ENCODE measurements at regions not wholly inside any gene's neighbourhood (a gene's known extent, or its start where the extent isn't known, plus 50 kb on each side); places are given as distances from the start of the nearest gene placed in this dataset.

- dilution Hi-C loops (cut with MboI; ENCODE audit: extremely low pct_ligation_motif_present, low sequenced_read_pairs), result no loop called here
- BruUV-seq (replicated peaks), result no TSS peak
- POLR2A ChIA-PET, result no interaction called here
Measured at GRCh38 chr3:6771171-6771570, 89.7 kb upstream of the GRM7 start.

GRCh38 chr3:6779140-6779539, 81.8 kb upstream of the GRM7 start:
- H3K9me1 ChIP-seq (replicated peaks; ENCODE audit: control insufficient read depth, extremely low read depth, insufficient read depth, low read length), result no peaks in the 10 kb centered on the region
- dilution Hi-C loops (cut with MboI; ENCODE audit: extremely low pct_ligation_motif_present, low sequenced_read_pairs), result no loop called here
- no peaks in the 10 kb centered on the region for H3K9me3 ChIP-seq (replicated peaks; ENCODE audit: control insufficient read depth, insufficient read depth, low read length)
- H3K4me2 ChIP-seq (ENCODE audit: insufficient read depth, low read length), result no peak overlapping the region
- TF ChIP-seq EZH2 (IDR thresholded peaks at IDR 0.05; ENCODE audit: borderline replicate concordance, low read depth, low read length, severe bottlenecking) (no peak), POLR2AphosphoS5 (IDR thresholded peaks at IDR 0.05; ENCODE audit: insufficient read depth, low read depth, low read length) (no peak)
- intact Hi-C loops (cut with micrococcal nuclease), result no loop called here
- BruUV-seq (replicated peaks), result no TSS peak
- FAIRE-seq (no peak), DNase-seq (ENCODE audit: low read depth, low spot score) (no peak)
- no peaks in the 10 kb centered on the region for H4K20me1 ChIP-seq (replicated peaks; ENCODE audit: control insufficient read depth, extremely low read depth, insufficient read depth, low read length)
- CTCF ChIA-PET, result no interaction called here
- H3K36me3 ChIP-seq (ENCODE audit: control insufficient read depth in 2 of 2, extremely low read depth in 1 of 2, insufficient read depth in 2 of 2, low read length in 2 of 2), result no peaks in the 10 kb centered on the region
- no peak overlapping the region for H3K4me3 ChIP-seq (replicated peaks in 1 of 3; ENCODE audit: insufficient read depth in 1 of 3, low read depth in 1 of 3, low read length in 3 of 3)
- no peak overlapping the region for H3K27ac ChIP-seq (ENCODE audit: insufficient read depth, low read depth, low read length)
- H3K9ac ChIP-seq (replicated peaks; ENCODE audit: extremely low read depth, insufficient read depth, low read length), result no peak overlapping the region
- no peaks in the 10 kb centered on the region for H3K79me2 ChIP-seq (ENCODE audit: control insufficient read depth, insufficient read depth, low read length)
- POLR2A ChIA-PET, result no interaction called here
- no peak overlapping the region for H2AFZ ChIP-seq (ENCODE audit: low read depth, low read length)
- no peaks in the 10 kb centered on the region for H3K27me3 ChIP-seq (ENCODE audit: control insufficient read depth in 2 of 2, insufficient read depth in 2 of 2, low read length in 2 of 2)
- no peaks in the 10 kb centered on the region for H3K4me1 ChIP-seq (ENCODE audit: control insufficient read depth, extremely low read depth, insufficient read depth, low read length)

More at GRCh38 chr3:6771171-6771570, 89.7 kb upstream of the GRM7 start:
- no peak for DNase-seq (ENCODE audit: low read depth, low spot score)
- CTCF ChIA-PET, result no interaction called here
- TF ChIP-seq POLR2A (IDR thresholded peaks at IDR 0.05; ENCODE audit: low read depth, low read length), result no peak
- no peak for TF ChIP-seq EZH2 (IDR thresholded peaks at IDR 0.05; ENCODE audit: borderline replicate concordance, low read depth, low read length, severe bottlenecking)
- TF ChIP-seq MAX (IDR thresholded peaks at IDR 0.05; ENCODE audit: insufficient read depth, insufficient read length), result no peak
- TF ChIP-seq MYC (IDR thresholded peaks at IDR 0.05; ENCODE audit: low read depth, low read length), result no peak
- H3K27me3 ChIP-seq (ENCODE audit: control insufficient read depth in 2 of 2, insufficient read depth in 2 of 2, low read length in 2 of 2), result no peaks in the 10 kb centered on the region
- H3K27ac ChIP-seq (ENCODE audit: insufficient read depth, low read depth, low read length), result no peak overlapping the region
- H3K9me1 ChIP-seq (replicated peaks; ENCODE audit: control insufficient read depth, extremely low read depth, insufficient read depth, low read length), result no peaks in the 10 kb centered on the region
- no peak for FAIRE-seq
- H4K20me1 ChIP-seq (replicated peaks; ENCODE audit: control insufficient read depth, extremely low read depth, insufficient read depth, low read length), result no peaks in the 10 kb centered on the region
- no peaks in the 10 kb centered on the region for H3K79me2 ChIP-seq (ENCODE audit: control insufficient read depth, insufficient read depth, low read length)
- no peak overlapping the region for H3K4me3 ChIP-seq (replicated peaks in 1 of 3; ENCODE audit: insufficient read depth in 1 of 3, low read depth in 1 of 3, low read length in 3 of 3)
- peaks cover 2% of the 10 kb centered on the region for H3K9me3 ChIP-seq (replicated peaks; ENCODE audit: control insufficient read depth, insufficient read depth, low read length)
- no peak overlapping the region for H2AFZ ChIP-seq (ENCODE audit: low read depth, low read length)
- no peaks in the 10 kb centered on the region for H3K4me1 ChIP-seq (ENCODE audit: control insufficient read depth, extremely low read depth, insufficient read depth, low read length)
- intact Hi-C loops (cut with micrococcal nuclease), result no loop called here
- H3K36me3 ChIP-seq (ENCODE audit: control insufficient read depth in 2 of 2, extremely low read depth in 1 of 2, insufficient read depth in 2 of 2, low read length in 2 of 2), result no peaks in the 10 kb centered on the region
- H3K4me2 ChIP-seq (ENCODE audit: insufficient read depth, low read length), result no peak overlapping the region
- no peak overlapping the region for H3K9ac ChIP-seq (replicated peaks; ENCODE audit: extremely low read depth, insufficient read depth, low read length)

Measured in endothelial cell of umbilical vein (primary cell).